ENCODE measurements at regions not wholly inside any gene's neighbourhood (a gene's known extent, or its start where the extent isn't known, plus 50 kb on each side); places are given as distances from the start of the nearest gene placed in this dataset.

DNA sequence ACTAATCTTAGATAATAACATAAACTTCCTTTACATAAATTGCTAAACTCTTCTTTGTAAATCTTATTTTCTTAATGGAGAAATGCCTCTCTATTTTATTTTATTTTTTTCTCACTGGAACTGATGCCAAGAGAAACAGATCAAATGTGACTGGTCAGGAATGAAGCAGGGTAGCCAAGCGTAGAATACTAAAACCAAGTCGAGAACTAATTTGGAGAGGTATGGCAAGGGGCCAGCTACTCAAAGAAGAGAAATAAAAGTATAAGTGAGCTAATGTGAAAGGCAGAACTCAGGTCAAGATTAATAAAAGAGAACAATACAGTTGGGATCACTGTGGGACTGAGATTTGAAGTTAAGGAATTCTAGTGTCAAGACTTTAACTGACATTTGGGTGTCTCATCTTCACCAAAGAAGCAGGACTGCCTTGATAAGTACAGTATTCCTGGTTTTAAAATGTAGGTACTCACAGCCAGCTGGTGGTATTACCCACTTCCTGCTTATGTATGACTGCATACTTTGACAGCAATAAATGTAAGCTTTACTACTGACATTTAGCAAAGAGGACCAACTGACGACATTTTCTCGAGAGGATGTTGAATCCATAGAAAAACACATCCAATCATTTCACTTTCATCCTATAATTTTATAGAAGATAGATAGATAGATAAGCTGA, 1192.2 kb downstream of the EFNB2 start:
- no peaks in the 10 kb centered on the region for H3K27me3 ChIP-seq
- H3K27ac ChIP-seq, result no peak overlapping the region
- ATAC-seq, result no peak
- WGBS, 2 donors (ENCODE audit: low coverage in 1 of 2), result 53 to 54% methylated on average over 4 of the region's 4 CpGs
- no peak overlapping the region for H3K4me3 ChIP-seq
- no peaks in the 10 kb centered on the region for H3K9me3 ChIP-seq
- H3K4me1 ChIP-seq, result no peaks in the 10 kb centered on the region
- no peaks in the 10 kb centered on the region for H3K36me3 ChIP-seq
- TF ChIP-seq POLR2AphosphoS5 (IDR thresholded peaks at IDR 0.05) (no peak), EP300 (IDR thresholded peaks at IDR 0.05) (no peak), POLR2A (IDR thresholded peaks at IDR 0.05) (no peak)
- TF ChIP-seq, protein P1, sequence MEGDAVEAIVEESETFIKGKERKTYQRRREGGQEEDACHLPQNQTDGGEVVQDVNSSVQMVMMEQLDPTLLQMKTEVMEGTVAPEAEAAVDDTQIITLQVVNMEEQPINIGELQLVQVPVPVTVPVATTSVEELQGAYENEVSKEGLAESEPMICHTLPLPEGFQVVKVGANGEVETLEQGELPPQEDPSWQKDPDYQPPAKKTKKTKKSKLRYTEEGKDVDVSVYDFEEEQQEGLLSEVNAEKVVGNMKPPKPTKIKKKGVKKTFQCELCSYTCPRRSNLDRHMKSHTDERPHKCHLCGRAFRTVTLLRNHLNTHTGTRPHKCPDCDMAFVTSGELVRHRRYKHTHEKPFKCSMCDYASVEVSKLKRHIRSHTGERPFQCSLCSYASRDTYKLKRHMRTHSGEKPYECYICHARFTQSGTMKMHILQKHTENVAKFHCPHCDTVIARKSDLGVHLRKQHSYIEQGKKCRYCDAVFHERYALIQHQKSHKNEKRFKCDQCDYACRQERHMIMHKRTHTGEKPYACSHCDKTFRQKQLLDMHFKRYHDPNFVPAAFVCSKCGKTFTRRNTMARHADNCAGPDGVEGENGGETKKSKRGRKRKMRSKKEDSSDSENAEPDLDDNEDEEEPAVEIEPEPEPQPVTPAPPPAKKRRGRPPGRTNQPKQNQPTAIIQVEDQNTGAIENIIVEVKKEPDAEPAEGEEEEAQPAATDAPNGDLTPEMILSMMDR (IDR thresholded peaks at IDR 0.05), result no peak

DNA sequence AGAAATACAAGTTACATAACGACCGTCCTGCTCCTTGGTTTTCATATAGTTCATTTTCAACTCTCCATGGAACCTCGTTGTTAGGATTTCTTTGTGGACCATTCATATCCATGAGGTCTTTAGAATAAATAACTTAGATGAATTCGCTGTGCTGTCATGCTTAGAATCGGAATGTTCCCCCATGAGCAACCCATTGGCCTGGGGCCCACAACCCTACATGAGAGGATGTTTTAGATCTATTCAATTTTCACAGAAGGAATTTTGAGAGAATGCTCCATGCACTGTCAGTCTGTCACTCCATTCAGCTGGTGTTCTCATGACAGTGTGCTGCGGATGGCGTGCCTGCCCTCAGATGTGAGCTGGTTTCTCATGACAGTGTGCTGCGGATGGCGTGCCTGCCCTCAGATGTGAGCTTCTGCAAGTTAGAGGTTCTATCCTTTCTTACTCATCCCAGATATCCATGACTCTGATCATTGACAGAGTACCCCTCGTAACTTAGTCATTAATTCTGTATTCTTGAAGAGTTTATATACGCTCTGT, 1193.1 kb downstream of the EFNB2 start:
- TF ChIP-seq EP300 (IDR thresholded peaks at IDR 0.05), result no peak
- no peak for TF ChIP-seq POLR2A (IDR thresholded peaks at IDR 0.05)
- TF ChIP-seq, protein P1 (IDR thresholded peaks at IDR 0.05), result no peak
- TF ChIP-seq POLR2AphosphoS5 (IDR thresholded peaks at IDR 0.05), result no peak
- Histone ChIP-seq H3K36me3 (no peaks in the 10 kb centered on the region), H3K4me1 (no peaks in the 10 kb centered on the region), H3K9me3 (no peaks in the 10 kb centered on the region), H3K27me3 (no peaks in the 10 kb centered on the region), H3K27ac (no peak overlapping the region), H3K4me3 (no peak overlapping the region)
- 87 to 96% methylated on average over 8 to 11 of the region's 11 CpGs for WGBS, 2 donors (ENCODE audit: low coverage in 1 of 2)
- ATAC-seq, result no peak

DNA sequence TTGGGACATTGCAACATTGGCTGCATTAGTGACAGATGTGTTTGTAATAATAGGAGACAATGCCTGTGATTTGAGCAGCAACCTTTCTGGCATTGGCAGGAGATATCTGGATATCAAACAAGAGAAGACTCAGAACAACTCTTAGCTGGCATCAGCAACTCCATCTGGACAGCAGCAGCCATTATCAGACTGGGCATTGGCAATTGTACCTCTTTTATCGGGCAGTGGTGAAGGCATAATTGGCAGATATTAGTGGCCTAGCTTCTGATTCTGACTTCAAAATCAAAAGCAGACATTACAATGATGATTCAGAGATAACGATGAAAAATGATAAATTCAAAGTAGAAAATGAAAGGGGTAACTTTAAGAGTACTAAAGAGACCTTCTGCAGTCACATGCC, 1193.7 kb downstream of the EFNB2 start:
- 96 to 100% methylated on average over 2 of the region's 2 CpGs for WGBS, 2 donors (ENCODE audit: low coverage in 1 of 2)
- H3K4me1 ChIP-seq, result no peaks in the 10 kb centered on the region
- TF ChIP-seq POLR2A (IDR thresholded peaks at IDR 0.05) (no peak), EP300 (IDR thresholded peaks at IDR 0.05) (no peak), POLR2AphosphoS5 (IDR thresholded peaks at IDR 0.05) (no peak)
- TF ChIP-seq, protein P1 (IDR thresholded peaks at IDR 0.05), result no peak
- no peak overlapping the region for H3K27ac ChIP-seq
- H3K9me3 ChIP-seq, result no peaks in the 10 kb centered on the region
- no peak for ATAC-seq
- no peaks in the 10 kb centered on the region for H3K36me3 ChIP-seq
- H3K27me3 ChIP-seq, result no peaks in the 10 kb centered on the region
- H3K4me3 ChIP-seq, result no peak overlapping the region

DNA sequence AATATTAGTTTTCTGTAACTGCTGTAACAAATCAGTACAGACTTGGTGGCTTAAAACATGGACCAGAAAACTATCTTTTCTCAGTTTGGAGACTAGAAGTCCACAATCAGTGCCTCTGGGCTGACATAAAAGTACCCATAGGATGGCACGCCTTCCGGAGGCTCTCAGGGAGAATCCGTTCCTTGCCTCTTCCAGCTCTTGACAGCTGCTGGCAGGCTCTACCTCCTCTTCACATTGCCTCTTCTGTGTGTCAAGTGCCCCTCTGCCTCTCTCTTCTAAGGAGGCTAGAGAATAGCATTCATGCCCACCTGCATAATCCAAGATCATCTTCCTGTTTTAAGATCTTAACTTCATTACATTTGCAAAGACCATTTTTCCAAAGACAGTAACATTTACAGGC, 1194.2 kb downstream of the EFNB2 start:
- Histone ChIP-seq H3K36me3 (no peaks in the 10 kb centered on the region), H3K4me3 (no peak overlapping the region), H3K27ac (no peak overlapping the region), H3K27me3 (no peaks in the 10 kb centered on the region), H3K9me3 (no peaks in the 10 kb centered on the region), H3K4me1 (no peaks in the 10 kb centered on the region)
- TF ChIP-seq POLR2AphosphoS5 (IDR thresholded peaks at IDR 0.05), result no peak
- TF ChIP-seq POLR2A (IDR thresholded peaks at IDR 0.05), result no peak
- TF ChIP-seq, protein P1 (IDR thresholded peaks at IDR 0.05), result no peak
- TF ChIP-seq EP300 (IDR thresholded peaks at IDR 0.05), result no peak
- no peak for ATAC-seq
- 92 to 100% methylated on average over 1 to 3 of the region's 3 CpGs for WGBS, 2 donors (ENCODE audit: low coverage in 1 of 2)

DNA sequence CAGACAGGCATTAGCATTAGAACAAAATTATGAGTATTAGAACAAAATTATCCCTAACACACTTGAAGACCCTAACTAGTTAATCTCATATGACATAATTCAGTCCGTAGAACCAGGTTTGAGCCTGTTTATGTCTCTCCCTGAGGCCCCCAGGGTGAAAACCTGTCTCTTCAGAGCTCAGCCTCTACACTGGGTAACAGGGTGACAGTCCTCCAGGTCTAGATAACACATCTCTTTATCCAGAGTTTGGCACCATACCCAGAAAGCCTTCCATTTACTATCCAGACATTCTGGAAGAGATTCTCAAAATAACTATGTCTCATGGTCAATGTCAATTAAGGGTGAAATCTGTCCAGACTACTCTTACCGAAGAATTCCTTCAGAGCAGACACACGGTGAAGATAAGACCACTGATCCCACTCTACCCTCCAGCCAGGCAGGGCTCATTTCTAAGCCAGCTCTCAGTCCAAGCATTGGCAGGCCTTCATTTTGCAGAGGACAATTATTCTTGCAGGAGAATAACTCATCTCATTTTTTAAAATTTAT, 1195.3 kb downstream of the EFNB2 start:
- no peak overlapping the region for H3K4me3 ChIP-seq
- no peaks in the 10 kb centered on the region for H3K4me1 ChIP-seq
- no peaks in the 10 kb centered on the region for H3K36me3 ChIP-seq
- ATAC-seq, result no peak
- H3K27me3 ChIP-seq, result no peaks in the 10 kb centered on the region
- WGBS, 2 donors (ENCODE audit: low coverage in 1 of 2), result 46 to 78% methylated on average over 2 to 3 of the region's 3 CpGs
- no peak overlapping the region for H3K27ac ChIP-seq
- TF ChIP-seq POLR2AphosphoS5 (IDR thresholded peaks at IDR 0.05) (no peak), EP300 (IDR thresholded peaks at IDR 0.05) (no peak), POLR2A (IDR thresholded peaks at IDR 0.05) (no peak)
- TF ChIP-seq, protein P1 (IDR thresholded peaks at IDR 0.05), result no peak
- H3K9me3 ChIP-seq, result no peaks in the 10 kb centered on the region

All from gastroesophageal sphincter (tissue), 4 donors.